ENCODE measurements at regions not wholly inside any gene's neighbourhood (a gene's known extent, or its start where the extent isn't known, plus 50 kb on each side); places are given as distances from the start of the nearest gene placed in this dataset.

DNA sequence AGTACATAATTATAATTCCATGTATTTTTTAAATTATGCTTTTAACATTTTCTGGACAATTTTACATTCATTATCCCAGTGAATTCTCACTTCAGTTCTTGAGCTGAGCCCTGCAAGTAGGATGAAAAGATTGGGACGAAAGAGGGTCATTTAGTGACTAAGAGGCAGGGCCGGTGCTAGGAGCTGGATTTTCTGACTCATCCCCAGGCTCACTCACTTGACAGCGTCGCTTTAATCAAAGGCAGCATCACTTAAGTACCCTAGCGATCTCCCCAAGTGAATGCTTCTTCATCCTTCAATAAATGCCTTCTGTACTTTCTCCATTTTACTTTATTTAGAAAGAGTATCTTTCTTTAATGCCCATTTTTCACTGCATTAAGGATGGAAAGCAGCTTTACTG, 263.6 kb downstream of the HS3ST1 start:
- H3K4me2 ChIP-seq (ENCODE audit: low read length), result no peak overlapping the region
- no peaks in the 10 kb centered on the region for H3K36me3 ChIP-seq (ENCODE audit: control insufficient read depth, insufficient read depth, low read length)
- no peak overlapping the region for H3K27ac ChIP-seq
- H2AFZ ChIP-seq, result no peak overlapping the region
- no peaks in the 10 kb centered on the region for H3K79me2 ChIP-seq
- no peaks in the 10 kb centered on the region for H3K27me3 ChIP-seq (ENCODE audit: control insufficient read depth, insufficient read depth, low read length)
- H3K4me3 ChIP-seq (ENCODE audit: low read depth, low read length), result no peak overlapping the region
- no peak overlapping the region for H3K9ac ChIP-seq
- H3K9me3 ChIP-seq (ENCODE audit: control insufficient read depth, low read length), result no peaks in the 10 kb centered on the region
- H3K4me1 ChIP-seq, result no peaks in the 10 kb centered on the region
- TF ChIP-seq, protein P1, sequence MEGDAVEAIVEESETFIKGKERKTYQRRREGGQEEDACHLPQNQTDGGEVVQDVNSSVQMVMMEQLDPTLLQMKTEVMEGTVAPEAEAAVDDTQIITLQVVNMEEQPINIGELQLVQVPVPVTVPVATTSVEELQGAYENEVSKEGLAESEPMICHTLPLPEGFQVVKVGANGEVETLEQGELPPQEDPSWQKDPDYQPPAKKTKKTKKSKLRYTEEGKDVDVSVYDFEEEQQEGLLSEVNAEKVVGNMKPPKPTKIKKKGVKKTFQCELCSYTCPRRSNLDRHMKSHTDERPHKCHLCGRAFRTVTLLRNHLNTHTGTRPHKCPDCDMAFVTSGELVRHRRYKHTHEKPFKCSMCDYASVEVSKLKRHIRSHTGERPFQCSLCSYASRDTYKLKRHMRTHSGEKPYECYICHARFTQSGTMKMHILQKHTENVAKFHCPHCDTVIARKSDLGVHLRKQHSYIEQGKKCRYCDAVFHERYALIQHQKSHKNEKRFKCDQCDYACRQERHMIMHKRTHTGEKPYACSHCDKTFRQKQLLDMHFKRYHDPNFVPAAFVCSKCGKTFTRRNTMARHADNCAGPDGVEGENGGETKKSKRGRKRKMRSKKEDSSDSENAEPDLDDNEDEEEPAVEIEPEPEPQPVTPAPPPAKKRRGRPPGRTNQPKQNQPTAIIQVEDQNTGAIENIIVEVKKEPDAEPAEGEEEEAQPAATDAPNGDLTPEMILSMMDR (IDR thresholded peaks at IDR 0.05), result no peak

DNA sequence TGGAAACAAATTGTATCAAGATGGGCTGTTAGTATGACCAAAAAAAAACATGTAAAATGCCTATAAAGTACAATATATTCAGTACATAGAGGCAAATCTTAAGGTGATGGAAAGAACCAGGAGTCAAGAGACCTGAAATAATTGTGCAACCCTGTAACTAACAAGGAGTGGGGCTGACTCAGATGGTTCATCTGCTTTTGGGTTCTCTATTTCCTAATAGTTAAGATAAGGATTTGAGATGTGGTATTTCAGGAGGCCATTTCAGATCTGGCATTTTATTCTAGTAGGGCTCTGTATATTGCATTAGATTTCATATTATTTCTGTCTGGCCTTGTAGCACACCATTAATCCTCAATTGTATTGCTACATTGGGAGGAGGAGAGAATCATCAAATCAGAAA, 268.4 kb downstream of the HS3ST1 start:
- Histone ChIP-seq H3K9me3 (ENCODE audit: control insufficient read depth, low read length) (no peaks in the 10 kb centered on the region), H3K9ac (no peak overlapping the region)

DNA sequence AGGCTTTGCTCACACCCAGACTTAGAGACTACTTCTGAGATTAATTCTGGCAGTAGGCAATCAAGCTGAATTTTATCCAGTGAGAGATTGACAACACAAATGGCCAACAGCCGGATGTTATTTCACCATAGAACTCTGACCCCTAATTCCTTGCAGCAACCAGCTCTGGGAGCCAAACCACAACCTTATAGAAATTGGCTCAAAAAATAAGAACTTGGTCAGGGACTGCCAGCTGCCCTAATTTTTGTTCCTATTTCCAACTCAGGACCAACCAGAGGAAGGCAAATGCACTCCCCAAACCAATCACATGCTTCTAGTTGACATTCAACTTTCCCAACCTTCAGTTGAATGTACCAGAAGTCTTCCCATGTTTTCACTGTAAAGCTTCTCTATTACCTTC, 269.7 kb downstream of the HS3ST1 start:
- Histone ChIP-seq H2AFZ (no peak overlapping the region), H3K9me3 (ENCODE audit: control insufficient read depth, low read length) (no peaks in the 10 kb centered on the region), H3K27ac (no peak overlapping the region), H3K4me3 (ENCODE audit: low read depth, low read length) (no peak overlapping the region), H3K27me3 (ENCODE audit: control insufficient read depth, insufficient read depth, low read length) (no peaks in the 10 kb centered on the region), H3K36me3 (ENCODE audit: control insufficient read depth, insufficient read depth, low read length) (no peaks in the 10 kb centered on the region), H3K9ac (no peak overlapping the region), H3K4me1 (no peaks in the 10 kb centered on the region), H3K4me2 (ENCODE audit: low read length) (no peak overlapping the region), H3K79me2 (no peaks in the 10 kb centered on the region)
- TF ChIP-seq, protein P1 (IDR thresholded peaks at IDR 0.05), result no peak

More for the DNA sequence above, 268.4 kb downstream of the HS3ST1 start:
- Histone ChIP-seq H2AFZ (no peak overlapping the region), H3K4me1 (no peaks in the 10 kb centered on the region), H3K79me2 (no peaks in the 10 kb centered on the region), H3K4me2 (ENCODE audit: low read length) (no peak overlapping the region), H3K4me3 (ENCODE audit: low read depth, low read length) (no peak overlapping the region), H3K36me3 (ENCODE audit: control insufficient read depth, insufficient read depth, low read length) (no peaks in the 10 kb centered on the region), H3K27me3 (ENCODE audit: control insufficient read depth, insufficient read depth, low read length) (no peaks in the 10 kb centered on the region), H3K27ac (no peak overlapping the region)
- TF ChIP-seq, protein P1 (IDR thresholded peaks at IDR 0.05), result no peak

DNA sequence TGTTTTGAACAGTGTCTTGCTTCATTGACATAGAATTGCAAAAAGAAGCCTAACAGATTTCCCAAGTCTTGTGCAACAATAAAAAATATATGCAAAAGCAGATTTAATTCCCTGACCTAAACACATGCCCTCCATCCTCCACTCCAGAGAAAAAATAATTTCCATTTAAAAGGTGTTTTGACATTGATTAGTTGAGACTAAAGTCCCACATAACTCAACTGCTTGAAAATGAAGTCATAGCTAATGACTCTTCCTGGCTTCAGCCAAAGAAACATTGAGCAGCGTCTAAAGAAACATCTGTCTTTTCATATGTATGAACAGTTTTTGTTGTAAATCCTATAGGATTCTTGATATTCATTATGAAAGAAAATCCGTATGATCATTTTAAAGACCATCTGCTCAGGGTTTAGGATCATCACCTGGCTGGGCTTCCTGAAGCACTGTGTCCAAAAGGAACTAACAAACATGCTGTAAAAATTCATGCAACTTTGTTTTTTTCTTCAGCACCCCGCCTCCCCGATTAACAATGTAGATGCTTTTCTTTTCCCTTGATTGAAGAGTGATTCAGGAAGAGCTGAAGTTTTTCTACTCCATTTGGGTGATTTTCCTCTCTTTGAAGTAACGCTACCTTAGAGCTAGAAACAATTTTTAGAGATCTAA, 273.4 kb downstream of the HS3ST1 start:
- H3K27me3 ChIP-seq (ENCODE audit: control insufficient read depth, insufficient read depth, low read length), result no peaks in the 10 kb centered on the region
- TF ChIP-seq, protein P1 (IDR thresholded peaks at IDR 0.05), result no peak
- H3K9me3 ChIP-seq (ENCODE audit: control insufficient read depth, low read length), result no peaks in the 10 kb centered on the region

DNA sequence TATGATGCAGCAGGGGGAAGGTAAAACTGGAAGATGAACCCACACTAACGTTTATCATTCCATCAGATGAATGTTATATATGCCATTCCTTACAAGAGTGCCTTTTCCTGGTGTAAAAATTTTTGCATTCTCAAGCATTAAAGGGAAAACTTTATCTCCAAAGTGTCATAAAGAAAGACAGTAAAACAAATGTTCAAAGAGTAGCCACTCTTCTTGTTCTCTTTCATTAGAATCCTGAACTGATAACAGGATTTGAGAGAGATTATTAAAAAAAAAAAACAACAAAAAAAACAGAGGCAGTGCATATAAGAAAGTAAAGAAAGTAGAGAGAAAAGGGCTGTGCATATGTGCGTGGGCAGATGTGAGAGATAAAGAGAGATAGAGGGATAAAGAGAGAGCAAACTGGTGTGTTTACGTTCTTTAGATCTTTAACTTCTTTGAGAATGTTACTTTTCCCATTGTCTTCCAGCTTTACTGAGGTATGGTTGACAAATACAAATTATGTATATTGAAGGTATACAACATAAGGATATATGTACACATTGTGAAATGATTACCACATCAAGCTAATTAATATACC, 275.4 kb downstream of the HS3ST1 start:
- Histone ChIP-seq H3K4me2 (ENCODE audit: low read length) (no peak overlapping the region), H2AFZ (no peak overlapping the region), H3K9ac (no peak overlapping the region), H3K4me1 (no peaks in the 10 kb centered on the region), H3K27me3 (ENCODE audit: control insufficient read depth, insufficient read depth, low read length) (no peaks in the 10 kb centered on the region), H3K4me3 (ENCODE audit: low read depth, low read length) (no peak overlapping the region), H3K9me3 (ENCODE audit: control insufficient read depth, low read length) (no peaks in the 10 kb centered on the region), H3K79me2 (no peaks in the 10 kb centered on the region), H3K36me3 (ENCODE audit: control insufficient read depth, insufficient read depth, low read length) (no peaks in the 10 kb centered on the region), H3K27ac (no peak overlapping the region)
- TF ChIP-seq, protein P1 (IDR thresholded peaks at IDR 0.05), result no peak

More for the DNA sequence above, 273.4 kb downstream of the HS3ST1 start:
- no peaks in the 10 kb centered on the region for H3K36me3 ChIP-seq (ENCODE audit: control insufficient read depth, insufficient read depth, low read length)
- no peak overlapping the region for H3K9ac ChIP-seq
- no peak overlapping the region for H2AFZ ChIP-seq
- no peak overlapping the region for H3K4me3 ChIP-seq (ENCODE audit: low read depth, low read length)
- no peaks in the 10 kb centered on the region for H3K79me2 ChIP-seq
- no peak overlapping the region for H3K4me2 ChIP-seq (ENCODE audit: low read length)
- no peaks in the 10 kb centered on the region for H3K4me1 ChIP-seq
- no peak overlapping the region for H3K27ac ChIP-seq
